ENCODE measurements at regions not wholly inside any gene's neighbourhood (a gene's known extent, or its start where the extent isn't known, plus 50 kb on each side); places are given as distances from the start of the nearest gene placed in this dataset.
"Not testable (repeated sequence)": the region's sequence is repeated elsewhere in the genome, so short reads cannot be mapped to it uniquely, and the experiment has no call there.

GRCh38 chr10:53667063-53667462 is 894.5 kb upstream of the MBL2 start:
- ATAC-seq: no peak
- DNase-seq: no peak
- intact Hi-C loops (cut with DNase I): no loop called here

- DNase-seq (no peak), ATAC-seq (no peak)
- intact Hi-C loops (cut with DNase I): no loop called here
Observed at GRCh38 chr10:53664282-53665019, 891.9 kb upstream of the MBL2 start.

- intact Hi-C loops (cut with DNase I): no loop called here
- DNase-seq (no peak), ATAC-seq (no peak)
Observed at GRCh38 chr10:53650794-53651193, 878.2 kb upstream of the MBL2 start.

- ATAC-seq; intact Hi-C loops (cut with DNase I); DNase-seq: not testable (repeated sequence)
Observed at GRCh38 chr10:53647221-53647620, 874.6 kb upstream of the MBL2 start.

- ATAC-seq (no peak), DNase-seq (no peak)
- intact Hi-C loops (cut with DNase I): no loop called here
Observed at GRCh38 chr10:53646525-53646924, 873.9 kb upstream of the MBL2 start.

GRCh38 chr10:53645951-53646350 is 873.4 kb upstream of the MBL2 start:
- DNase-seq (no peak), ATAC-seq (no peak)
- intact Hi-C loops (cut with DNase I): no loop called here

- ATAC-seq (no peak), DNase-seq (no peak)
- intact Hi-C loops (cut with DNase I): no loop called here
Observed at GRCh38 chr10:53638006-53638405, 865.4 kb upstream of the MBL2 start.

GRCh38 chr10:53624722-53625121 is 852.1 kb upstream of the MBL2 start:
- intact Hi-C loops (cut with DNase I): no loop called here
- ATAC-seq: no peak
- DNase-seq: no peak

- DNase-seq: no peak
- no peak for ATAC-seq
- intact Hi-C loops (cut with DNase I): no loop called here
Observed at GRCh38 chr10:53622201-53622600, 849.6 kb upstream of the MBL2 start.

- DNase-seq (no peak), ATAC-seq (no peak)
- intact Hi-C loops (cut with DNase I): no loop called here
Observed at GRCh38 chr10:53619671-53620070, 847.1 kb upstream of the MBL2 start.

GRCh38 chr10:53607691-53608090 is 835.1 kb upstream of the MBL2 start:
- intact Hi-C loops (cut with DNase I): loop anchor here in 1 of 2 donors (10.0 kb wide), 1 partner anchor 1657 kb away; no protein-coding TSS in a partner anchor
- DNase-seq (no peak), ATAC-seq (no peak)

GRCh38 chr10:53606981-53607380 is 834.4 kb upstream of the MBL2 start:
- intact Hi-C loops (cut with DNase I): loop anchor here in 1 of 2 donors (10.0 kb wide), 1 partner anchor 1658 kb away; no protein-coding TSS in a partner anchor
- no peak for ATAC-seq

GRCh38 chr10:53601260-53601875 is 828.8 kb upstream of the MBL2 start:
- intact Hi-C loops (cut with DNase I): loop anchor here in 1 of 2 donors (10.0 kb wide), 1 partner anchor 1663 kb away; no protein-coding TSS in a partner anchor
- no peak for ATAC-seq
- no peak for DNase-seq

More at GRCh38 chr10:53606981-53607380, 834.4 kb upstream of the MBL2 start:
- no peak for DNase-seq

GRCh38 chr10:53598914-53599313 is 826.3 kb upstream of the MBL2 start:
- DNase-seq: no peak
- intact Hi-C loops (cut with DNase I): no loop called here
- ATAC-seq: no peak

- DNase-seq (no peak), ATAC-seq (no peak)
- intact Hi-C loops (cut with DNase I): no loop called here
Observed at GRCh38 chr10:53597835-53598251, 825.3 kb upstream of the MBL2 start.

- ATAC-seq (no peak), DNase-seq (no peak)
- intact Hi-C loops (cut with DNase I): no loop called here
Observed at GRCh38 chr10:53580465-53580864, 807.9 kb upstream of the MBL2 start.

- intact Hi-C loops (cut with DNase I): no loop called here
- ATAC-seq: no peak
- no peak for DNase-seq
Observed at GRCh38 chr10:53579773-53580172, 807.2 kb upstream of the MBL2 start.

- no peak for ATAC-seq
- intact Hi-C loops (cut with DNase I): no loop called here
- DNase-seq: no peak
Observed at GRCh38 chr10:53574024-53574423, 801.4 kb upstream of the MBL2 start.

GRCh38 chr10:53573498-53573897 is 800.9 kb upstream of the MBL2 start:
- intact Hi-C loops (cut with DNase I): no loop called here
- no peak for ATAC-seq
- DNase-seq: no peak

- no peak for ATAC-seq
- intact Hi-C loops (cut with DNase I): no loop called here
- DNase-seq: no peak
Observed at GRCh38 chr10:53572799-53573198, 800.2 kb upstream of the MBL2 start.

- DNase-seq (no peak), ATAC-seq (no peak)
- intact Hi-C loops (cut with DNase I): no loop called here
Observed at GRCh38 chr10:53570221-53570620, 797.6 kb upstream of the MBL2 start.
